ENCODE measurements at regions not wholly inside any gene's neighbourhood (a gene's known extent, or its start where the extent isn't known, plus 50 kb on each side); places are given as distances from the start of the nearest gene placed in this dataset.
A peak's percentile ranks its signal among the peaks of the same experiment; 100 is the strongest.
"Not testable (repeated sequence)": the region's sequence is repeated elsewhere in the genome, so short reads cannot be mapped to it uniquely, and the experiment has no call there.

DNA sequence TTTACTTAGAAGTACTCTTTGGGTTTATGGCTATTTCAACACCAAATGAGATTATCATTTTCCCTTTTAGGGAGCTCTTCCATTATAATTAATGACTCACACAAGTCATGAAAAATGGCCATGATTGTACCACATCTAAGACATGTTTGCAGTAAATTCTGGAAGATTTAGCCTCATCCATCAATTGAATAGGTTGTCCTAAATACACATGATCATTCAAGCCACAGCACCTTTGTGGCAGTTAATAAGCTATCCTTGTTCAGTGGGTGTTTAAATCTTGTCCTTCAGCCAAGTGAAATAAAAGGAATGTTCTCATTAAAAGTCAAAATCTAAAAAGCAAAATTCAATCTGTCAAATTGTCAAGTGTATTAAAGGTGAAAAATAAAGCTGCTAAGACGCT, 237.5 kb downstream of the ZPLD1 start:
- ATAC-seq (no peak), DNase-seq (no peak)
- intact Hi-C loops (cut with micrococcal nuclease), result no loop called here

DNA sequence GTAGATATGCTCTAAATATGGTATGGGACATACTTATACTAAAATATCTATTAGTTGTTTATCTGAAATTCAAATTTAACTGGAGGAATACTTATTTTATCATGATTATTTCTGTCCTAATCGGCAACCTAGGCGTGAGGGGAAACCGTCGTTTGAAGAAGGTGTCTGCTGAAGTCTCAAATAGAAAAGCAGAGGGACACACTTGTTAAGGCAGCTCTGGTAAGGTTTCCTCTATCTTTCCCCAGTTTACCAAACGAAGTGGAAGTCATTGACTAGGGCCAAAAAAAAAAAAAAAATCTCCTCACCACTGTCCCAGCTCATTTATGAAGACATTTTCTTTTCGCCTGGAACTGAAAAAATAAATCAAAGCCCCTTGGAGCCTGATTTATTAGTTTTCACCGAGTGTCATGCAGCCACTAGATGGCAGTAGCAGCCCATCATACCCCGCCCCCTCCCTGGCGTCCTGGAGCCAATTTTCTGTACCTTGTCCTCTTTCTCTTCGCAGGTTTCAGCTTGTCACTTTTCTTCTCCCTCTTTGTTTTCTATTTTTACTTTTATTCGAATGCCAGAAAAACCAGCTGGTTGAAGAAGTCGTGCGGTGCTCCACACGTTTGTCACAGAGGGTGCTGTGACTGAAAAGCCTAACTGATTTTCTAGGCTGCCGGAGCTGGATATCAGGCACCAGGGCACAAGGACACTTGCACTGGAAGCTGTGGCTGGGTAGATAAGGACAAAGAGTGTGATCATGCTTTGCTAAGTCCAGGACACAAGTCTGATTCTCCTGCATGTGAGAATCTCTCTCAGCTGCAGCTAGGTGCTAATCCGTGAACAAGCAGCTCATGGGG, 238.7 kb downstream of the ZPLD1 start:
- intact Hi-C loops (cut with micrococcal nuclease), result no loop called here
- ATAC-seq (peak; percentile 99), DNase-seq (peak; percentile 66)

DNA sequence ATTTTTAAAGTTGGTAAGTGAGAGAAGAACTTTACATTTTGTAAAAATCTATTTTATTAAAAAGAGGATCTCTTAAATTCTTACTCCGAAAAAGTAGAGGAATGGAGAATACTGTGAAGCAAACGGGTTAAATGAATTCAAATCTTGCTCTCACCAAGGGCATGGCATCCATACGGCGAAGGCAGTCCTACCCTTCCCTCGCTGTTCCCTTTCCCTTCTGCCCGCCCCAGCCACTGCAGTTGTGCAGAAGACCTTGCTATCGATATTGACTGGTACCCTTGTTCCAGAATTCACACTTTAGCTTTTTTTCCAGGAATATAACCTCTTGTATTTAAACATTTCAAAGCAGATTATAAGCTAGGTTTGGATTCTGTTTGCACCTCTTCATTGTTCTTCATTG, 239.5 kb downstream of the ZPLD1 start:
- no peak for ATAC-seq
- no peak for DNase-seq
- intact Hi-C loops (cut with micrococcal nuclease), result no loop called here

DNA sequence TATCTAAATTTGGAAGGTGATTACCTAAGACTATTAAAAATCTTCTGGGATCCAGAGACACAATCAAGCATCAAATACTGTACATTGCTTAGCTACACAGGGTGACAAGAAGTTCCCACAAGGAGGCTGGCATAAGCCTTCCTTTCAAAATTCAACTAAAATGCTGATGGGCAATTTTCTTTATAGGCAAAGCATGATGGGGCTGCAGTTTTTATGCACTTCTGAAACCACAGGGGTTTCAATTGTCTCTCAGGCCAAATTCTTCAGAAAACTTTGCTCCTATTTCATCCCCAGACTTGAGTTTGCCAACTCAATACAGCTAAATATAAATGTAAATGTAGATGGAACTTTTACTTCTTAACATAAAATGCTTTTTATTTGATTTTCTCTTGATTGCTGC, 241.6 kb downstream of the ZPLD1 start:
- DNase-seq (no peak), ATAC-seq (no peak)
- intact Hi-C loops (cut with micrococcal nuclease), result no loop called here

DNA sequence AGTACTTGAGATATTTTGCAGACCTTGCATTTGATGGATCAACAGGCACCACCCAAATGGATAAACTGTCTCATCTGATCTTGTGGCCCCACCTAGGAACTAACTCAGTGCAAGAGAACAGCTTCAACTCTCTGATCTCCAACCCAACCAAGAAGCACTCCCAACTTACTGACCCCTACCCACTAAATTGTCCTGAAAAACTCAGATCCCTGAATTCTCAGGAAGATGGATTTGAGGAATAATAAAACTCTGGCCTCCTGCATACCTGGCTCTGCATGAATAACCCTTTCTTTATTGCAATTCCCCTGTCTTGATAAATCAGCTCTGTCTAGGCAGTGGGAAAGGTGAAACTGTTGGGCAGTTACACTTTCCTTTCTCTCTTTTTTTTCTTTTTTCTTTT, 247.9 kb downstream of the ZPLD1 start:
- intact Hi-C loops (cut with micrococcal nuclease), result no loop called here
- no peak for ATAC-seq
- DNase-seq, result no peak

DNA sequence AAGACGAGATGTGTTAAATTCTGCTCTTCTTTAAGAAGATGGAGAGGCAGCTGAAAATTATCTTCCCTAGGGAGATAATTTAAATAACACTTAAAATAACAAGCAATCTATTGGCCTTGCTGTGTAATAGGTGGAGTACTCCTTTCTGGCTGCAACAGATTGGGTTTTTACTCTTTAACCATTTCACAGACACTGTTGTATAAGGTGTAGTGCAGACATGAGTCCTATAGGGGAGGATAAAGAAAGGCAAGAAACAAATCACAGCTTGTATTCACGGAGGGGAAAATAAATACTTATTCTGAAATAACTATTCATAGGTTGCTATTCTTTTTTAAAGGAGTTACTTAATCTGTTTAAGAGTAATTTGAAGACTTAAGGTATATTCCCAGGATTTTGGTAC, 252.0 kb downstream of the ZPLD1 start:
- intact Hi-C loops (cut with micrococcal nuclease), result no loop called here
- ATAC-seq (no peak), DNase-seq (no peak)

DNA sequence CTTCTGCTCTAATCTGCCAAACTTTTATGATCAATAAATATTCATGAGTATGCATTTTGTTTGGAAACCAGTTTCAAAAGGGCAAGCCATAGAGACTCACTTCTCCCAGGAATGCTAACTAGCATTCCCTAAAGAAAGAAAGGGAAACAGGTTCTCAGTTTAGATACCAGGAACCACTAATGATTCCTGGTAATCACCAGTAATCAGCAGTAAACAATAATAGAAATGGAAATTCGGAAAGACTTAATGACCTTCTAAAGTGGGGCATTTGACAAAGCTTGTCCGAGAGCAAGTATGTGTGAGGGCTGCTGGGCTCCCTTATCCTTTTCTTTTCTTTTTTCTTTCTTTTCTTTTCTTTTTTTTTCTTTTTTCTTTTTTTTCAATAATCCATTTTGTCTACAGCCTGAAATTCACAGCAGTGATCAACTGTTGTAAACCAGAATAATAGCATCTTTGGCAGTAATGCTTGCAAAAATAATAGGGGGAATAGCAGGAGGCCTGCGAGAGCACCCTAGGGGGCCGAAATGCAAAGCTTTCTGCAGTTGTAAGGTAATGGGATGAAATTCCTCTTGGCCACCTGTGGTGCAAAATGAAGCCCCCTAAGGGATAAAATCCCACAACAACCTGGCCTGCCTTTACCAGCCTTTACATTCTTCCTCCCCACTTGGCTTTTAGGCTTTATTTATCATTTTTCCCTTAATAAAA, 253.2 kb downstream of the ZPLD1 start:
- intact Hi-C loops (cut with micrococcal nuclease), result no loop called here
- DNase-seq, result no peak
- ATAC-seq, result no peak

DNA sequence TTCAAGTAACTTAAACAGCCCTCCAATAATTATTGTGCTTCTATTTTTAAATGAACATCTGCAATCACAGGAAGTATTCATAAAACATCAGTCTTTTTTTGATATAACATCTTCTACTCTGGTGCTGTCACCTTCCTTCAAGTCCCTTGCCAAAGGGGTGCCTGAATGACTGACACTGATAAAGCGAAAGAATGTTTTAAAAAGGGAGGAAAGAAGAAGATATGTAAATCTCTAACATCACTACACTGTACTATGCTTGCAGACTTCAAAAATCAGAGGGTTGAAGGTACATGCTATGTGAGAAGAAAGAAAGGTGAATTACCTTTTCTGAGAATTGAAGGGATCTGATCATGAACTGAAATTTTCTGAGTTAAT, 253.7 kb downstream of the ZPLD1 start:
- intact Hi-C loops (cut with micrococcal nuclease), result no loop called here
- DNase-seq (no peak), ATAC-seq (no peak)

DNA sequence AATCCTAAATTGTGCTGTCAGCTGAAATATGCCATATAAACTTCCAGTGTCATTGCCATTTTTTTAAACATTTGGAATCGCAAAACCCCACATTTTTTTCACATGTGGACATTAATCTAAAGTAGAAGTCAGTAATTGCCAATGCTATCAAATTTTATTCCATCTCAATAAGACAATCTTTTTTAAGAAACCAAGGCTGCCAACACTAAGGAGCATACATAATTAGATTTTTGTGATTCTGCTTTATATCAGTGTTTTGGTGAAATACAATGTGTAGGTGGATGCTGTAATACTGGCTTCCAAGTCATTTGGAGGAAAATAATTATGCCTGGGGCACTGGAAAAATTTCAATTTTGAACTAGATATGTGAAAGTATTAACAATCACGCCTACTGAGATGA, 256.7 kb downstream of the ZPLD1 start:
- no peak for ATAC-seq
- intact Hi-C loops (cut with micrococcal nuclease), result no loop called here

DNA sequence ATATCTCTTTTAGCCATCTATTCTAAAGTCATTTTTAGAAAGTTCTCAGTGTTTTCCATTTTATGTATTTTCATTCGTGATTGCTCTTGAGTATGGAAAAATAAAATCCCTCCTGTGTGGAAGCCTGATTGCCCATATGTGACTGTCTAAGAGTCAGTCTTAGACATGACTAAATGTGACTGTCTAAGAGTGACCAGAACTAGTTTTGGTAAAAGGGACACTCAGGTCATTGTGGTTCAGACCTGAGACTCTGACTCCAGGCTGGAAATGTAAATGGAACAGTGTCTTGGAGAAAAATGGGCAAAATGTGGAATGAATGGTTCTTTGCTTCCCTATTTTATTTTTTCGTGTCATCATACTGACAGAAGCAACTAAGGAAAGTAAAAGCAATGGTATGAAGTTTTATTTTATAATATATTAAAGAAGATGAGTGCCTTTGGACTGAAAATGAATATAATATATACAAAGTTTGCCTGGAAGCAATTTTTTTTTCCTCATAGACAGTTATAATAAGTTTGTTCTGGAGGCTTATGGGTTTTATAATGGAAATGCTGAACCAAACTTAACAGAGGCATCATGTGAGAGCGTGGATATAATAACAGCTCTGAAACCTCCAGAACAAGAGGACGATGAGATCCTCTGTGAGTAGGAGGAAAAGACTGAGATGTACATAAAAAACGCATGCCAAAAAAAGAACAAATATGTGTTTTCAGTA, 264.4 kb downstream of the ZPLD1 start:
- intact Hi-C loops (cut with micrococcal nuclease), result no loop called here
- DNase-seq (no peak), ATAC-seq (peak; percentile 56)

More for the DNA sequence above, 256.7 kb downstream of the ZPLD1 start:
- DNase-seq, result no peak

DNA sequence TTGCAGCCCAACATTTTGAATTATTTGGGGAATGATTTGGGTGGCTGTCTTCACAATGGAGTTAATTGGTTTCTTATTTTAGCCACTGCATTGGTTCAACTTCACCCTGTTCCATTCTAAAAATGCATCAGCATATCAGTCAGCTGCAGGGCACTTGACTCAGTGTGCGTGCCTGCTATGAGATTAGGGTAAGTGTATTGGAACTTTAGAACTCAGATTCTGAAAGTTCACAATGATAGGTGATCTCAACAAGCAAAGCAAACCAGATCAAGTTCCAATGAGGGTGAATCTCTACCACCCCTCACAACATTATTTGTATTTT, 265.0 kb downstream of the ZPLD1 start:
- intact Hi-C loops (cut with micrococcal nuclease), result no loop called here

DNA sequence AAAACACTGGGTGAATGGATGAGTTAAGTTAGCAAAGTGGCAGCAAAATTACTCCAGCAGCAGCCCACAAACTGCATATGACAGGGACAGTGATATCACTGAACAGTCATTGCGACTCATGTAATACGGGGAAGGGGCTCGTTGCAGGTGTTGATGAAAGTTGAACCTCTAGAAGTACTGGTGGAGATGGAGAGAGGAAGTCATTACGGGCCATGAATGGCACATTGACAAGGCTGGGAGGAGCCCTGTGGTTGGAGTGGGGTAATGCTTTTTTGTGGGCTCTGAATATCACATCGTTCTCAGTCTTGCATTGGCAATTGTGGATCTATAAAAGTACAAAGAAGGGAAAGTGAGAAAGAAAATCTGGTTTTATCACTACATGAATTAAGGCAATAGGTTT, 278.1 kb downstream of the ZPLD1 start:
- intact Hi-C loops (cut with micrococcal nuclease), result no loop called here
- ATAC-seq, result no peak

More for the DNA sequence above, 265.0 kb downstream of the ZPLD1 start:
- ATAC-seq, result peak; percentile 97
- DNase-seq, result peak; percentile 34

DNA sequence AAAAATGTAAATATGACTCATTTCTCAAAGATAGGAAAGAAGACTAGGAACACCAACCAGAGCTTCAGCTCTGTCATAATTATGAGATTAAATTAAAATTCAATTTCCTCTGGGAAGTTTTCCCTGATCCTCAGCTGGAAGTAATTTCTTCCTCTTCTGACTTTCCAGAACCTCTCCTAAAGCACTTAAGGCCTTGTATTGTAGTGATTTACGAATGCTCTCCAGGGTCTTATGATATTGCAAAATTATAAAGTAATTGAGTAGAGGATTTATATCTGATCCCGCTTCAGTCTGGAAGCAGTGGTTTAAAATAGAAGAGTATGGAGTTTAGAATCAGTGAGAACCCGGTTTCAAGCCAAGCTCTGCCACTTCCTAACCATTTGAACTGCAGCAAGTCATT, 279.8 kb downstream of the ZPLD1 start:
- intact Hi-C loops (cut with micrococcal nuclease), result no loop called here

More for the DNA sequence above, 278.1 kb downstream of the ZPLD1 start:
- DNase-seq, result no peak

DNA sequence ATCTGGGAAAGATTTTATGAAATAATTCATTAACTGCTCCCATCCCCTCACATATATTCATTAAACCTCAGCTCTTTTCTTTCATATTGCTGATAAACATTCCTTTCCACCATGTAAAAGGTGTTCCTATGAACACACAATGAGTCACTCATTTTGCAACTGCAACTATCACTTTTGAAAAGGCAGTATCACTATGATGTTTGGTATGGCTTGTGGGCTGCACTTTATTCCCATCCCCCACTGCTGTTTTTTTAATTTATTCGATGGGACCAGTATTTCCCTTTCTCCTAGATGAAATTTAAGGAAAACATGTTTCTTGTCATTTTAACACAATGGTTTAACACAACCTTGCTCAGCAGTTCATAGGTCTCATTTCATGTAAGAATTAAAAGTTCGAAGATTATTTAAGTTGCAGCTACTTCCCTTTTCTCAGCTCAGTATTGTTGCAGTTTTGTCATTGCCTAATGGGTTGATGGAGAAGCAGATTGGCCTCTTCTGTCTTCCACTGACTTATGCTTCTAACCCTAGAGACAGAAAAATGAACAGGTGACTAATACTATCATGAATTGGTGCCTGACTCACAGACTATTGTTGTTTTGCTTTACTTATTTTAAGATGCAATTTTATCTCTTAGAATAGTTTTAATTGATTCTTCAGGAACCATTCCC, 280.3 kb downstream of the ZPLD1 start:
- no peak for ATAC-seq
- no peak for DNase-seq
- intact Hi-C loops (cut with micrococcal nuclease), result no loop called here

More for the DNA sequence above, 279.8 kb downstream of the ZPLD1 start:
- no peak for ATAC-seq
- no peak for DNase-seq

DNA sequence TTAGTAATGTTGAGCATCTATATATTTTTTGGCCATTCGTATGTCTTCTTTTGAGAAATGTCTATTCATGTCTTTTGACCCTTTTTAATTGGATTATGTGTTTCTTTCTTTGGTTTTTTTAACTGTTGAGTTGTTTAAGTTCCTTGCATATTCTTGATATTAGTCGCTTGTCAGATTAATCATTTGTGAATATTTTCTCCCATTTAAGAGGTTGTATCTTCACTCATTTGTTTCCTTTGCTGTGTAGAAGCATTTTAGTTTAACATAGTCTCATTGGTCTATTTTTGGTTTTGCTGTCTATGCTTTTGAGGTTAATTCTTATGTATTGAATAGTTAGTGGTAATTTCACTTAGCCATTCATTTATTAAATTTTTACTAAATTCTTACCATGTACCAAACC, 283.8 kb downstream of the ZPLD1 start:
- intact Hi-C loops (cut with micrococcal nuclease), result no loop called here
- no peak for DNase-seq

DNA sequence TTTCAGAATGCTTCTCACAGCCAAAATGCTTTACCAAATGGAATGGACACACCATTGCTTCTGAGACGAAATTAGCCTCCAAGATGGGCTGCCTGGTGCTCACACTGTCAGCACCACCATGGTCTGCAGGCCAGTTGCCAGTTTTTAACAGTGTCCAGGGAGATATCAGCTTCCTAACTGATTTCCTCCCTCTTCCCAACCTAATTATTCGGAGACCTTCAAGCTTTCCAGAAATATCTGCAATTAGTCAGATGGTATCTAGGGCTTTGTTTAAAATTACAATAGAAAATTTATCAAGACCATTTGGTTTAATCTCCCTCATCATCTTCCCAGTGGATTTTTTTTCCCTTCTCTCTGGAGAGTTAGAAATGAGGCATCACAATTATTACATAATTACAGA, 287.5 kb downstream of the ZPLD1 start:
- intact Hi-C loops (cut with micrococcal nuclease), result no loop called here
- ATAC-seq, result no peak
- DNase-seq, result no peak

More for the DNA sequence above, 283.8 kb downstream of the ZPLD1 start:
- ATAC-seq, result no peak

DNA sequence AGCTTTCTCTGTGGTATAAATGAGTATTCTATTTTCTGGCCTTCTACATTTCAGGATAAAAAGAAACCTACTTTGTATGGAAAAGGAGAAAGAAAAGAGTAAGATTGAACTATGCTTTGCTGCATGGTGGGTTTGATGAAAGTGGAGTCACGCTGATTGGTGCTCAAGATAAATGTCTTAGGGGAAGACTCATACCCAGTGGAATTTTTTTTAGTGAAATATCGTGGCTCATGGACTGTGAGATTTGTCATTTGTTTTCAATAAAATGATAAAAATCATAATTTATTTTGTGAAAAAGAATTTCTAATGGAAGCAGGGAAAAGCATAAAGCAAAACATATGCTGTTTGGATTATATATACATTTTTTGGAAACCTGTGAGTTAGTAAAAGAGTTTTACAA, 292.5 kb downstream of the ZPLD1 start:
- ATAC-seq (no peak), DNase-seq (no peak)
- intact Hi-C loops (cut with micrococcal nuclease), result no loop called here

DNA sequence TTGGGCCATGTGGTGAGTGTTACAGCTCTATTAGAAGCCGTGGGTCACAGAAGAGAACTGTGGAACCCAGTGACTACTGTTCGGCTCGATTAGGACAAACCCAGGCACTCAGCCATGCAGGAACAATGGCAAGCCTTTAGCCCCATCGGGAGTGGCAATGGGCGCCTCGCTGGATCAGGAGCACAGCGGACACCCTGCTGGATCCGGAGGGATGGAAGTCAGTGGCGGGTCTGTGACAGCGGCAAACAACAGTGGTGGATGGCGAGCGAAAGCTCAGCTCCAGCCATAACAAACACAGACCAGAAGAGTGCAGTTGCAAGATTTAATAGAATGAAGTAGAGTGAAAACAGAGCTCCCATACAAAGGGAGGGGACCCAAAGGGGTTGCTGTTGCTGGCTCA, 297.8 kb downstream of the ZPLD1 start:
- DNase-seq; intact Hi-C loops (cut with micrococcal nuclease): not testable (repeated sequence)

DNA sequence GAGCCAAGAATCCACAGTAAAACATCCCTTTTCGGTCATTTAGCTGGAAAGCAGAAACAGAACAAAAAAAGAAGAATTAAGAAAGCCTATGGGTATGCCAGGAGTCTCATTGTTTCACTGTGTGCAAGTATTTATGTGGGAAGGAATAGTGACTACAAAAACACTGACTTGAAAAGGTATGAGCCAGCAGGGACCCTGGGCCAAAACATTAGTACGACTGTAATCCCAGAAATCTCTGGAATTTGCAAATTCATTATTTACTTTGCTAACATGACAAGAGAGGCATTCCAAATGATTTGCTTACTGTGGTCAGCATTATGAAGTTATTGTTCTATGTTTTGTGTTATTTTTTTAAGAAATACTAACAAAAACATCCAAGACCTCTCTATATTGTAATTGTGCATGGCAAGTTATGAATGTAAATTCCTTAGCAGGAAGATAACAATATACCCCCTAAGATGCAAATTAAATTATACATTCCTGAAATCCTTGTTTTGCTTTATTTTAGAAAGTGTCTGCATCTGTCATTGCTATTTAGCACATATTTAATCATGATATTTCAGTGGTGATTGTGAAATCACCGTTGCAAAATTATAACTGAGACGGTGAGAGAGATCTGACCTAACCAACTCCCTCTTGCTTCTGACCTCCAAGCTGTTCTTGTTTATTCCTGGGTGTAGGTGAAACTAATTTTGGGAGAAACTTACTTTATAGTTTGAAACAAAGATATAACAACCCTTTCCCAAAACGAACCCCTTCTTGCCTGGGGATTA, 299.2 kb downstream of the ZPLD1 start:
- intact Hi-C loops (cut with micrococcal nuclease), result no loop called here
- ATAC-seq, result no peak
- no peak for DNase-seq

More for the DNA sequence above, 297.8 kb downstream of the ZPLD1 start:
- not testable (repeated sequence) for ATAC-seq

Data from left ventricle myocardium superior (tissue), 1 donor.